PC-9 (cell line): ENCODE measurements at regions not wholly inside any gene's neighbourhood (a gene's known extent, or its start where the extent isn't known, plus 50 kb on each side); places are given as distances from the start of the nearest gene placed in this dataset.

Experiments used
- CTCF ChIP-seq: fragments of 200-600 bp; sonication (generic); conservative IDR thresholded peaks from 2 replicates; pipeline ENCODE4 v1.6.1; 2017; ENCODE audit warnings: mixed run types, antibody characterized with exemption, mild to moderate bottlenecking, moderate library complexity
- EZH2 ChIP-seq: fragments of 200-600 bp; sonication (generic); IDR thresholded peaks from 2 replicates; pipeline ENCODE4 v1.8.0; 2017; ENCODE audit warnings: antibody characterized with exemption, low read depth

- TF ChIP-seq CTCF (no peak), EZH2 (no peak)
Observed at GRCh38 chr5:124876566-124876965, 130.1 kb upstream of the ZNF608 start.
